ENCODE measurements at regions not wholly inside any gene's neighbourhood (a gene's known extent, or its start where the extent isn't known, plus 50 kb on each side); places are given as distances from the start of the nearest gene placed in this dataset.
A peak's percentile ranks its signal among the peaks of the same experiment; 100 is the strongest.

GRCh38 chr4:116665716-116666115 lies 419.7 kb downstream of the TRAM1L1 start:
- Histone ChIP-seq H3K27me3 (ENCODE audit: insufficient read depth) (no peaks in the 10 kb centered on the region), H3K27ac (ENCODE audit: low read depth) (no peak overlapping the region), H3K9me2 (ENCODE audit: insufficient read depth) (0 out of 2 replicates have a peak, but pooled peaks cover 4% of the 10 kb centered on the region), H4K20me1 (replicated peaks; ENCODE audit: insufficient read depth) (no peaks in the 10 kb centered on the region), H3F3A (replicated peaks; ENCODE audit: low read depth) (no peaks in the 10 kb centered on the region), H3K36me3 (ENCODE audit: insufficient read depth) (no peaks in the 10 kb centered on the region), H3K4me1 (ENCODE audit: insufficient read depth) (no peaks in the 10 kb centered on the region), H2AFZ (no peak overlapping the region), H3K79me2 (replicated peaks; ENCODE audit: insufficient read depth) (no peaks in the 10 kb centered on the region), H3K4me3 (no peak overlapping the region), H3K4me2 (no peak overlapping the region)
- TF ChIP-seq CTCF (conservative IDR thresholded peaks at IDR 0.05; ENCODE audit: low read depth in 2 of 2) = no peak
- no peak for TF ChIP-seq NANOG (IDR thresholded peaks at IDR 0.05; ENCODE audit: borderline replicate concordance)
- TF ChIP-seq ZNF331 (CRISPR knock-in tag; IDR thresholded peaks at IDR 0.05; ENCODE audit: low read depth) = no peak
- TF ChIP-seq STAT1 (IDR thresholded peaks at IDR 0.05; ENCODE audit: unreplicated experiment) = no peak
- no peak for TF ChIP-seq EZH2 (IDR thresholded peaks at IDR 0.05; ENCODE audit: low read depth, unreplicated experiment)
- TF ChIP-seq ZNF462 (CRISPR knock-in tag; IDR thresholded peaks at IDR 0.05) = no peak
- TF ChIP-seq JUNB (IDR thresholded peaks at IDR 0.05; ENCODE audit: unreplicated experiment) = no peak
- no peak for TF ChIP-seq REST (IDR thresholded peaks at IDR 0.05; ENCODE audit: unreplicated experiment)
- no peak for TF ChIP-seq ZNF114 (CRISPR knock-in tag; IDR thresholded peaks at IDR 0.05)
- no peak for TF ChIP-seq POLR2AphosphoS5 (IDR thresholded peaks at IDR 0.05; ENCODE audit: low read depth)
- TF ChIP-seq ETS1 (IDR thresholded peaks at IDR 0.05) = no peak
- TF ChIP-seq EZH2phosphoT487 (IDR thresholded peaks at IDR 0.05; ENCODE audit: unreplicated experiment) = no peak
- TF ChIP-seq CREB1 (CRISPR knock-in tag; IDR thresholded peaks at IDR 0.05; ENCODE audit: low read depth) = no peak
- Mint-ChIP-seq H3K4me3 (no peak overlapping the region), H3K4me1 (peaks cover 4% of the 10 kb centered on the region; the same call in 1 of the 3 replicates), H3K36me3 (ENCODE audit: low read depth) (peaks cover 3% of the 10 kb centered on the region; the same call in 2 of the 3 replicates), H3K27ac (peak overlapping the region; percentile 55; the same call in 1 of the 2 replicates), H3K9me3 (peaks cover 5% of the 10 kb centered on the region; the same call in 2 of the 3 replicates), H3K27me3 (ENCODE audit: insufficient read depth, low read depth, poor library complexity) (no peaks in the 10 kb centered on the region)
- no peak for DNase-seq (ENCODE audit: low spot score)
- ATAC-seq = no peak

All from GM23338 (cell line).